ENCODE measurements at regions not wholly inside any gene's neighbourhood (a gene's known extent, or its start where the extent isn't known, plus 50 kb on each side); places are given as distances from the start of the nearest gene placed in this dataset.

GRCh38 chr14:23719225-23719985, 83.2 kb downstream of the DHRS2 start:
- Histone ChIP-seq H2AFZ (no peak overlapping the region), H3K27ac (no peak overlapping the region), H4K20me1 (ENCODE audit: insufficient read depth, poor library complexity, severe bottlenecking) (no peaks in the 10 kb centered on the region), H3K27me3 (no peaks in the 10 kb centered on the region), H3K4me3 (no peak overlapping the region), H3K79me2 (no peaks in the 10 kb centered on the region), H3K4me2 (no peak overlapping the region), H3K36me3 (replicated peaks; ENCODE audit: insufficient read depth, low read depth) (no peaks in the 10 kb centered on the region), H3K4me1 (ENCODE audit: insufficient read depth) (no peaks in the 10 kb centered on the region), H3K9me2 (replicated peaks; ENCODE audit: insufficient read depth) (no peaks in the 10 kb centered on the region), H3K9me3 (ENCODE audit: low read depth) (no peaks in the 10 kb centered on the region)
- WGBS (ENCODE audit: low lambda C conversion rate, missing lambda C conversion rate), result 75% methylated on average over 10 of the region's 10 CpGs
- DNase-seq (ENCODE audit: low spot score), result no peak
- TF ChIP-seq EZH2 (IDR thresholded peaks at IDR 0.05; ENCODE audit: borderline replicate concordance), result no peak

- no peaks in the 10 kb centered on the region for H3K79me2 ChIP-seq
- 32% methylated on average over 1 of the region's 1 CpG for WGBS (ENCODE audit: low lambda C conversion rate, missing lambda C conversion rate)
- TF ChIP-seq EZH2phosphoT487 (IDR thresholded peaks at IDR 0.05; ENCODE audit: low read depth, severe bottlenecking, unreplicated experiment), result no peak
- no peak for TF ChIP-seq CTCF (IDR thresholded peaks at IDR 0.05; ENCODE audit: poor library complexity)
- TF ChIP-seq EZH2 (IDR thresholded peaks at IDR 0.05; ENCODE audit: borderline replicate concordance), result no peak
Measured at GRCh38 chr14:23722675-23723074, 86.5 kb downstream of the DHRS2 start.

GRCh38 chr14:23723911-23724310, 87.7 kb downstream of the DHRS2 start:
- 72% methylated on average over 3 of the region's 3 CpGs for WGBS (ENCODE audit: low lambda C conversion rate, missing lambda C conversion rate)
- Histone ChIP-seq H3K4me1 (ENCODE audit: insufficient read depth) (no peaks in the 10 kb centered on the region), H3K36me3 (replicated peaks; ENCODE audit: insufficient read depth, low read depth) (no peaks in the 10 kb centered on the region), H3K27me3 (no peaks in the 10 kb centered on the region), H3K9me3 (ENCODE audit: low read depth) (no peaks in the 10 kb centered on the region), H3K79me2 (no peaks in the 10 kb centered on the region), H3K4me2 (no peak overlapping the region), H4K20me1 (ENCODE audit: insufficient read depth, poor library complexity, severe bottlenecking) (no peaks in the 10 kb centered on the region), H3K9me2 (replicated peaks; ENCODE audit: insufficient read depth) (no peaks in the 10 kb centered on the region), H3K27ac (no peak overlapping the region), H3K4me3 (no peak overlapping the region), H2AFZ (no peak overlapping the region)
- TF ChIP-seq CTCF (IDR thresholded peaks at IDR 0.05; ENCODE audit: poor library complexity) (no peak), EZH2phosphoT487 (IDR thresholded peaks at IDR 0.05; ENCODE audit: low read depth, severe bottlenecking, unreplicated experiment) (no peak), EZH2 (IDR thresholded peaks at IDR 0.05; ENCODE audit: borderline replicate concordance) (no peak)
- DNase-seq (ENCODE audit: low spot score), result no peak

More at GRCh38 chr14:23722675-23723074, 86.5 kb downstream of the DHRS2 start:
- no peak overlapping the region for H3K4me2 ChIP-seq
- no peaks in the 10 kb centered on the region for H3K9me3 ChIP-seq (ENCODE audit: low read depth)
- H2AFZ ChIP-seq, result no peak overlapping the region
- no peaks in the 10 kb centered on the region for H3K4me1 ChIP-seq (ENCODE audit: insufficient read depth)
- no peaks in the 10 kb centered on the region for H3K27me3 ChIP-seq
- H3K27ac ChIP-seq, result no peak overlapping the region
- H3K36me3 ChIP-seq (replicated peaks; ENCODE audit: insufficient read depth, low read depth), result no peaks in the 10 kb centered on the region
- H3K4me3 ChIP-seq, result no peak overlapping the region
- H3K9me2 ChIP-seq (replicated peaks; ENCODE audit: insufficient read depth), result no peaks in the 10 kb centered on the region
- DNase-seq (ENCODE audit: low spot score), result no peak
- H4K20me1 ChIP-seq (ENCODE audit: insufficient read depth, poor library complexity, severe bottlenecking), result no peaks in the 10 kb centered on the region

GRCh38 chr14:23725528-23725927, 89.4 kb downstream of the DHRS2 start:
- Histone ChIP-seq H3K4me3 (no peak overlapping the region), H2AFZ (no peak overlapping the region), H3K4me2 (no peak overlapping the region), H3K27me3 (no peaks in the 10 kb centered on the region), H4K20me1 (ENCODE audit: insufficient read depth, poor library complexity, severe bottlenecking) (no peaks in the 10 kb centered on the region), H3K4me1 (ENCODE audit: insufficient read depth) (no peaks in the 10 kb centered on the region), H3K36me3 (replicated peaks; ENCODE audit: insufficient read depth, low read depth) (no peaks in the 10 kb centered on the region), H3K79me2 (no peaks in the 10 kb centered on the region), H3K9me2 (replicated peaks; ENCODE audit: insufficient read depth) (no peaks in the 10 kb centered on the region), H3K9me3 (ENCODE audit: low read depth) (no peaks in the 10 kb centered on the region), H3K27ac (no peak overlapping the region)
- no peak for DNase-seq (ENCODE audit: low spot score)
- WGBS (ENCODE audit: low lambda C conversion rate, missing lambda C conversion rate), result 70% methylated on average over 3 of the region's 3 CpGs
- TF ChIP-seq EZH2phosphoT487 (IDR thresholded peaks at IDR 0.05; ENCODE audit: low read depth, severe bottlenecking, unreplicated experiment) (no peak), CTCF (IDR thresholded peaks at IDR 0.05; ENCODE audit: poor library complexity) (no peak), EZH2 (IDR thresholded peaks at IDR 0.05; ENCODE audit: borderline replicate concordance) (no peak)
